GM12878 (cell line): ENCODE measurements at regions not wholly inside any gene's neighbourhood (a gene's known extent, or its start where the extent isn't known, plus 50 kb on each side); places are given as distances from the start of the nearest gene placed in this dataset.

Experiments
- ASH2L ChIP-seq: fragments of 300-600, 200-600 bp; sonication (generic); IDR thresholded peaks from 2 replicates; pipeline ENCODE4 v1.6.1; 2017; ENCODE audit warnings: low read depth, mild to moderate bottlenecking, borderline replicate concordance
- CBX3 ChIP-seq: fragments of 200-600 bp; sonication (generic); IDR thresholded peaks from 2 replicates; pipeline ENCODE4 v1.6.1; 2016; ENCODE audit warnings: low read depth, borderline replicate concordance
- CEBPB ChIP-seq, 2 experiments: fragments of 150-350 bp in 1 of 2; IDR thresholded peaks; 2 replicates each; pipeline ENCODE4 v1.6.1; 2012 to 2014; ENCODE audit warnings: low read depth in 2 of 2, low read length in 2 of 2, borderline replicate concordance in 1 of 2, inconsistent platforms in 1 of 2
- CREM ChIP-seq: IDR thresholded peaks from 2 replicates; pipeline ENCODE4 v1.6.1; 2014; ENCODE audit warnings: antibody characterized with exemption, low read depth
- ETV6 ChIP-seq, 2 experiments: fragments of 450-650 bp in 1 of 2; IDR thresholded peaks in 1 of 2; conservative IDR thresholded peaks in 1 of 2; 2 replicates each; pipeline ENCODE4 v1.6.1; 2014; ENCODE audit warnings: antibody characterized with exemption in 1 of 2, borderline replicate concordance in 1 of 2, low read depth in 1 of 2, mild to moderate bottlenecking in 1 of 2, moderate library complexity in 1 of 2
- MYC ChIP-seq: IDR thresholded peaks from 2 replicates; pipeline ENCODE4 v1.6.1; 2011; ENCODE audit warnings: mild to moderate bottlenecking, low read length, moderate library complexity, inconsistent platforms; ENCODE audit not compliant: insufficient read depth, insufficient replicate concordance, insufficient read length, severe bottlenecking
- POLR2AphosphoS2 ChIP-seq: IDR thresholded peaks from 2 replicates; pipeline ENCODE4 v1.6.1; 2011; ENCODE audit warnings: low read depth, mild to moderate bottlenecking, low read length, improper control_type of control experiment, moderate library complexity
- POLR2AphosphoS5 ChIP-seq: IDR thresholded peaks from 2 replicates; pipeline ENCODE4 v1.6.1; 2011; ENCODE audit warnings: mild to moderate bottlenecking, low read length, inconsistent platforms
- TAF1 ChIP-seq: IDR thresholded peaks from 2 replicates; pipeline ENCODE4 v1.6.1; 2011; ENCODE audit warnings: mild to moderate bottlenecking, low read depth, low read length, borderline replicate concordance
- ZNF274 ChIP-seq: IDR thresholded peaks from one replicate; pipeline ENCODE4 v1.8.0; 2011; ENCODE audit not compliant: insufficient read length, insufficient read depth
- TF ChIP-seq, protein P1 (sequence below), 3 experiments: IDR thresholded peaks in 2 of 3; conservative IDR thresholded peaks in 1 of 3; 2 replicates each; pipeline ENCODE4 v1.5.1; 2011; ENCODE audit warnings: low read depth in 3 of 3, low read length in 3 of 3, mild to moderate bottlenecking in 3 of 3, control low read depth in 2 of 3, moderate library complexity in 2 of 3, inconsistent platforms in 1 of 3, mixed read lengths in 1 of 3; ENCODE audit not compliant: control insufficient read depth in 2 of 3, insufficient read depth in 1 of 3; ENCODE audit errors: extremely low read depth in 1 of 3
- TF ChIP-seq, protein P2 (sequence below): fragments of 450-650 bp; IDR thresholded peaks from 2 replicates; pipeline ENCODE4 v1.6.1; 2017; ENCODE audit warnings: mild to moderate bottlenecking
- TF ChIP-seq, protein P3 (sequence below): fragments of 150-350 bp; IDR thresholded peaks from 2 replicates; pipeline ENCODE4 v1.6.1; 2016; ENCODE audit warnings: low read depth, low read length

DNA sequence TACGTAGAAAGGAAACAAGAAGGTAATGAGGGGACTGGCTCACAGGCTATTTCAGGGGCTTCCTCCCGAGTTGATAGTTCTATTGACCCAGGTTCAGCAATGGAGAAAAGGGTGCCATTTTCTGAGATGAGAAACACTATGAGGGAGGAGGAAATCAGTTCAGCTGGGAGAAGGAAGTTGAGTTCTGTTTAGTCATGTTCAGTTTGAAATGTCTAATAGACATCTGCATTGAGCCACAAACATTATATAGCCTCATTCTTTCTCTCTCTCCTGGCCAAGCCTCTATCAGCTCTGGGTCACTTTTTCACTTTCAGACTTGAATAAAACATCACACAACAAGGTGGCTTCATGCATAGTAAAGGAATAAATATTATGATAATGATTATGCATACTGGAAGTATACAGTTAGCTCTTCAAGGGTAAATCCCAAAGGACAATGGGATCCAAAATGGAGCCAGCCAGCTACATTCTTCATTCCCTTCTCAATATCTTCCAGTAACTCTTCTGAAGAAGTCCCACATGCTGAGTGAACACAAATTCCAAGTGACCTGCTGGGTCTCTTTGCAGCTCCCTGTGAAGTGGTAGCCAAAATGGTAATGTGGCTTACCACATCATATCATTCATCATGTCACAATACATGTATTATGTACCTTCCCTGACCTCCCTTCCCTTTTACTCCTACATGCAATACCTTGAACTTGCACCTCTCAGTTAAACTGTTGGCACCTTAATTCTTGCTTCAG lies 80.9 kb upstream of the CD44 start:
- TF ChIP-seq, protein P1, sequence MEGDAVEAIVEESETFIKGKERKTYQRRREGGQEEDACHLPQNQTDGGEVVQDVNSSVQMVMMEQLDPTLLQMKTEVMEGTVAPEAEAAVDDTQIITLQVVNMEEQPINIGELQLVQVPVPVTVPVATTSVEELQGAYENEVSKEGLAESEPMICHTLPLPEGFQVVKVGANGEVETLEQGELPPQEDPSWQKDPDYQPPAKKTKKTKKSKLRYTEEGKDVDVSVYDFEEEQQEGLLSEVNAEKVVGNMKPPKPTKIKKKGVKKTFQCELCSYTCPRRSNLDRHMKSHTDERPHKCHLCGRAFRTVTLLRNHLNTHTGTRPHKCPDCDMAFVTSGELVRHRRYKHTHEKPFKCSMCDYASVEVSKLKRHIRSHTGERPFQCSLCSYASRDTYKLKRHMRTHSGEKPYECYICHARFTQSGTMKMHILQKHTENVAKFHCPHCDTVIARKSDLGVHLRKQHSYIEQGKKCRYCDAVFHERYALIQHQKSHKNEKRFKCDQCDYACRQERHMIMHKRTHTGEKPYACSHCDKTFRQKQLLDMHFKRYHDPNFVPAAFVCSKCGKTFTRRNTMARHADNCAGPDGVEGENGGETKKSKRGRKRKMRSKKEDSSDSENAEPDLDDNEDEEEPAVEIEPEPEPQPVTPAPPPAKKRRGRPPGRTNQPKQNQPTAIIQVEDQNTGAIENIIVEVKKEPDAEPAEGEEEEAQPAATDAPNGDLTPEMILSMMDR (IDR thresholded peaks at IDR 0.05 in 2 of 3, conservative IDR thresholded peaks at IDR 0.05 in 1 of 3; ENCODE audit: control insufficient read depth in 2 of 3, extremely low read depth in 1 of 3, insufficient read depth in 1 of 3, low read depth in 3 of 3, low read length in 3 of 3) = no peak
- TF ChIP-seq, protein P2, sequence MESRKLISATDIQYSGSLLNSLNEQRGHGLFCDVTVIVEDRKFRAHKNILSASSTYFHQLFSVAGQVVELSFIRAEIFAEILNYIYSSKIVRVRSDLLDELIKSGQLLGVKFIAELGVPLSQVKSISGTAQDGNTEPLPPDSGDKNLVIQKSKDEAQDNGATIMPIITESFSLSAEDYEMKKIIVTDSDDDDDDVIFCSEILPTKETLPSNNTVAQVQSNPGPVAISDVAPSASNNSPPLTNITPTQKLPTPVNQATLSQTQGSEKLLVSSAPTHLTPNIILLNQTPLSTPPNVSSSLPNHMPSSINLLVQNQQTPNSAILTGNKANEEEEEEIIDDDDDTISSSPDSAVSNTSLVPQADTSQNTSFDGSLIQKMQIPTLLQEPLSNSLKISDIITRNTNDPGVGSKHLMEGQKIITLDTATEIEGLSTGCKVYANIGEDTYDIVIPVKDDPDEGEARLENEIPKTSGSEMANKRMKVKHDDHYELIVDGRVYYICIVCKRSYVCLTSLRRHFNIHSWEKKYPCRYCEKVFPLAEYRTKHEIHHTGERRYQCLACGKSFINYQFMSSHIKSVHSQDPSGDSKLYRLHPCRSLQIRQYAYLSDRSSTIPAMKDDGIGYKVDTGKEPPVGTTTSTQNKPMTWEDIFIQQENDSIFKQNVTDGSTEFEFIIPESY = no peak
- TF ChIP-seq ASH2L (no peak), CREM (no peak), ZNF274 (no peak), TAF1 (no peak), ETV6 (conservative IDR thresholded peaks at IDR 0.05 in 1 of 2, IDR thresholded peaks at IDR 0.05 in 1 of 2; ENCODE audit: borderline replicate concordance in 1 of 2, low read depth in 1 of 2) (no peak), POLR2AphosphoS2 (no peak), POLR2AphosphoS5 (no peak), CBX3 (no peak), CEBPB (IDR thresholded peaks at IDR 0.05; ENCODE audit: borderline replicate concordance in 1 of 2, low read depth in 2 of 2, low read length in 2 of 2) (no peak), MYC (no peak)
- TF ChIP-seq, protein P3, sequence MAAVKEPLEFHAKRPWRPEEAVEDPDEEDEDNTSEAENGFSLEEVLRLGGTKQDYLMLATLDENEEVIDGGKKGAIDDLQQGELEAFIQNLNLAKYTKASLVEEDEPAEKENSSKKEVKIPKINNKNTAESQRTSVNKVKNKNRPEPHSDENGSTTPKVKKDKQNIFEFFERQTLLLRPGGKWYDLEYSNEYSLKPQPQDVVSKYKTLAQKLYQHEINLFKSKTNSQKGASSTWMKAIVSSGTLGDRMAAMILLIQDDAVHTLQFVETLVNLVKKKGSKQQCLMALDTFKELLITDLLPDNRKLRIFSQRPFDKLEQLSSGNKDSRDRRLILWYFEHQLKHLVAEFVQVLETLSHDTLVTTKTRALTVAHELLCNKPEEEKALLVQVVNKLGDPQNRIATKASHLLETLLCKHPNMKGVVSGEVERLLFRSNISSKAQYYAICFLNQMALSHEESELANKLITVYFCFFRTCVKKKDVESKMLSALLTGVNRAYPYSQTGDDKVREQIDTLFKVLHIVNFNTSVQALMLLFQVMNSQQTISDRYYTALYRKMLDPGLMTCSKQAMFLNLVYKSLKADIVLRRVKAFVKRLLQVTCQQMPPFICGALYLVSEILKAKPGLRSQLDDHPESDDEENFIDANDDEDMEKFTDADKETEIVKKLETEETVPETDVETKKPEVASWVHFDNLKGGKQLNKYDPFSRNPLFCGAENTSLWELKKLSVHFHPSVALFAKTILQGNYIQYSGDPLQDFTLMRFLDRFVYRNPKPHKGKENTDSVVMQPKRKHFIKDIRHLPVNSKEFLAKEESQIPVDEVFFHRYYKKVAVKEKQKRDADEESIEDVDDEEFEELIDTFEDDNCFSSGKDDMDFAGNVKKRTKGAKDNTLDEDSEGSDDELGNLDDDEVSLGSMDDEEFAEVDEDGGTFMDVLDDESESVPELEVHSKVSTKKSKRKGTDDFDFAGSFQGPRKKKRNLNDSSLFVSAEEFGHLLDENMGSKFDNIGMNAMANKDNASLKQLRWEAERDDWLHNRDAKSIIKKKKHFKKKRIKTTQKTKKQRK = no peak
